ENCODE measurements at regions not wholly inside any gene's neighbourhood (a gene's known extent, or its start where the extent isn't known, plus 50 kb on each side); places are given as distances from the start of the nearest gene placed in this dataset.

- TF ChIP-seq CTCF (IDR thresholded peaks at IDR 0.05) (no peak), POLR2A (IDR thresholded peaks at IDR 0.05) (no peak)
Observed at GRCh38 chr18:75554644-75555185, 127.2 kb upstream of the SMIM21 start.
